H54 (cell line): ENCODE measurements at regions not wholly inside any gene's neighbourhood (a gene's known extent, or its start where the extent isn't known, plus 50 kb on each side); places are given as distances from the start of the nearest gene placed in this dataset.
"Not testable (repeated sequence)": the region's sequence is repeated elsewhere in the genome, so short reads cannot be mapped to it uniquely, and the experiment has no call there.

Source experiments
- DNase-seq: peaks from one replicate; pipeline ENCODE4 v3.0.0; 2011; ENCODE audit warnings: low spot score, mixed read lengths; ENCODE audit not compliant: insufficient read length
- FAIRE-seq: peaks from 3 replicates; lab custom pipeline; 2011; peaks lifted over from hg19 to GRCh38; lab: Jason Lieb, UNC
- POLR2A ChIP-seq: IDR thresholded peaks from 2 replicates; pipeline ENCODE4 v1.6.1; 2011; ENCODE audit warnings: low read depth, mild to moderate bottlenecking, low read length

DNA sequence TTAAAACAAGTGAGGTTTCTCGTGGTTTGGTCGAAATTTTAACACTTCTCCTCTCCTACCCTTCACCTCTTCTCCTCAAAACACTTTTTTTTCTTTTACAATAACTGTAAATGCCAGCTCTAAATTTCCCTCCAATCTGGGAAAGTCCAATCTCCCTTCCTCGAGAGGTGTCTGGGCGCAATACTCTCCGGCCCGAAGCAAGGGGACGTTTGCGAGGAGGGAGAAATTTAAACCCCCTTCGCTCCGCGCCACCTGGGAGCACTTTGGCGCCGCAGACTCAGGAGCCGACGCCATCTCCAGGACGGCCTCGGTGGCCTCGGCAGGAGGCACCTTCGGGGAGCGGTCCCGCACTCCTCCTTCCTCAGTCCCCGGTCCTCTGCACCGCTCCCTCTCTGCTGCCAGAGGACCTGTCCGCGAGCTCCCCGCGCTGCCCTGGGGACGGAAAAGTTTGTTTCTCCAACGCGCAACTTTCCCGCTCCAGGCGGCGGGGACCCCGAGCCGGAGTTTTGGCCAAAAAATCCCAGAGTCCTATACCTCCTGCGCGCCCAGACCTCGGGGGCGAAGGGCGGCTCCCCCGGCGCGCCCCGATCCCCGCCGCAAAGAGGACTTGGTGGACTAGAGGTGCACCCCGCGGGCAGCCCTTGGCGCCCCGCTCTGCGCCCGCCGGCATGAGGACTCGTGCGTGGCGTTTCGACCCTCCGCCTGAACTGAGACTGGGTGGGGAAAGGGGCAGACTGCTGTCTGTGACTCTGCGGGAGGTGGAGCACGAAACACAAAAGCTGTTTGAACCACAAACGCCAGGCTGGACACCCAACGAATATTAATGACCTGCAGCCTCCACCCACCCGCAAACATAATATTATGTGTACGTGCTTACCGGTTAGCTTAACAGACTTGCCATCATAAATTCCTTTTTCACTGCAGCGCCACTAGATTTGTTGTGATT lies 95.2 kb upstream of the HMGA2 start:
- peak; percentile 95 for FAIRE-seq
- no peak for TF ChIP-seq POLR2A
- peak; percentile 41 for DNase-seq

DNA sequence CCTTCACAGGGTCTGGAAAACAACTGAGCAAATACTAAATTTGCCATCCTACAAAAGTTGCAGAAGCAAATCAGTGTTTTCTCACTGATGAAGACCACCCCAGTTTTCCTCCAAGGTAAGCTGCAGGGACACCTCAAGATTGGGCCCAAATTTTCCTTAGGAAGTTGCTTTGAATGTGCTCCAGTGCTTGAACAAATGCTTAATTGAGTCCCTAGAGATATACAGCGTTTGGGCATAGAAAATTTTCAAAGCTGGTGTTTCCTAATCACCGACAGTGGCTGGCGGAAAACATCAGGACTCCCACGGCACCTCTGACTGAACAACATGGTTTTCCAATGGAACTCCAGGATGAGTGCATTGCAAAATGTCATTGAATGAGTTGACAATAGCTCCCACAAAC lies 92.5 kb upstream of the HMGA2 start:
- TF ChIP-seq POLR2A: no peak
- DNase-seq (no peak), FAIRE-seq (no peak)

DNA sequence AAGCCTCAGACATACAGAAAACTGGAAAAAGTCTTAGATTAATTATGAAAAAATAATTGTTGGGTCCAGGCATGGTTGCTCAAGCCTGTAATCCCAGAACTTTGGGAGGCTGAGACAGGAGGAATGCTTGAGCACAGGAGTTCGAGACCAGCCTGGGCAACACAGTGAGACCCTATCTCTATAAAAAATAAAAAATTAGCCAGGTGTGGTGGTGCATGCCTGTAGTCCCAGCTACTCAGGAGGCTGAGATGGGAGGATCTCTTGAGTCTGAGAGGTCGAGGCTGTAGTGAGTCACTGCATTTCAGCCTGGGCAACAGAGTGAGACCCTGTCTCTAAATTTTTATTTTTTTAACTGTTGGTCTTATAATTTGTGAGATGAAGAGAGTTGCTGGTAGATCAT lies 90.6 kb upstream of the HMGA2 start:
- not testable (repeated sequence) for FAIRE-seq, DNase-seq

DNA sequence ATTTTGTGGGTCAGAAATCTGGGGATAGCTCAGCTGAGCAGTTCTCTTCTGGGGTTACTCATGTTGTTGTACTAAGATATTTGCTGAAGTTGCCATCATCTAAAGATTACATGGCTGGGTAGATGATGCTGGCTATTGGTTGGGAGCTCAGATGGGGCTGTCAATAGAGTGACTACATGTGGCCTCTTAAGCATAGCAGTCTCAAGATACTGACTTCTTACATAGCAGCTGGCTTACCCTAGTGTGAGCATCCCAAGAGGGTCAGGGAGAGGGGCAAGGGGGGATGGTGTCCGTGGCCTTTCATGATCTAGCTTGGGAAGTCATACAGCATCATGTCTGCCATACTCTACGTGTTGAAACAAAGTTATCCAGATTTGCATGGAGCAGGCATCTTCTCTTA lies 90.1 kb upstream of the HMGA2 start:
- DNase-seq (no peak), FAIRE-seq (no peak)
- no peak for TF ChIP-seq POLR2A

DNA sequence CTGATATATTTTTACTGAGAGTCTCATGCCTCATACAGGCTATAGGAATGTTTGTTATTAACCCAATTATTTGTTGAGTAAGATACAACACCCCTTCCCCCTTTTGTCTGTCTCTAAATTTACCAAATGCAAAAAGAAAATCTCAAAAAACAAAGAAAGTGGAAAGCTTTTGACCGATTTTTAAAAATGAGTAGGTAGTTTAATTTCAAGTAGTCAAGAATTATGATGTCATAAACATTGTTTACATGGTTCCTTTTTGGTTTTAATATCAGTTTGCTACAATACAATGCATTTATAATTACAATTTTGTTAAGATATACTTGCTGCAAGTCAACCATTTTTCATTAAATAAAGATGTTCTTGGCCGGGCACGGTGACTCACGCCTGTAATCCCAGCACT lies 84.7 kb upstream of the HMGA2 start:
- FAIRE-seq (no peak), DNase-seq (no peak)
- no peak for TF ChIP-seq POLR2A

- FAIRE-seq: no peak
- DNase-seq: no peak
Observed at GRCh38 chr12:65740506-65740872, 83.8 kb upstream of the HMGA2 start.

DNA sequence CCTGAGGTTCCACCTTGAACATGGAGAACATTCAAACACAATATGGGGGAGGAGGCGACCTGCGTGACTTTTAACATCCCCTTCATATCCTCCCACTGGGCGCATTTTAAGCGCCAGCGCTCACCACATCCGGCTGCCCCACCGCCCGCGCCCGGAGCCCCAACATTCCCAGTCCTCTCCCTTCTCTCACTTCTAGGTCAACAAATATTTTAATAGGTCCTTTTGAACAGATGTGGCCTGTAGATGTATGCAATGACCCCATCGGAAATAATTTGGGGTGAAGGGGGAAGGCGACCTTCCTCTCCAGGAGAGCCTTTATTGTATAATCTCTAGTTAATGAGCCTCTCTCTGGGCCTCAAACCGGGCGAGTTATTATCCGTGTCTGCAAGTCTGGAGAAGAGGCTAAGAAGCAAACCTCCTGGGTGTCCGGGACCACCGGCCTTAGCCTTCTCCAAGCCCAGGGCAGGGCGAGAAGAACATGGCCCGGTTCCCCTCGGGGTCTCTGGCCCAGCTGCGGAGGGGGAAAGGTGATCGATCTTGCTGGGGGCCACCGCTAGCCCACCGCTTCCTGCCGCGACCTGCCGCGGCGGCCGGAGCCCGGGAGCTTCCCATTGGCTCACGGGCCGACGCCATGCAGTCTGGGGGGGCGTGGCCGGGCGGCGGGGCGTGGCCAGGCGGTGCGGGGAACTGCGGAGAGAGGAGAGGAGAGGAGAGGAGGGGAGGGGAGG lies 83.2 kb upstream of the HMGA2 start:
- peak; percentile 83 for DNase-seq
- TF ChIP-seq POLR2A: no peak
- FAIRE-seq: no peak

More at GRCh38 chr12:65740506-65740872, 83.8 kb upstream of the HMGA2 start:
- TF ChIP-seq POLR2A: no peak

GRCh38 chr12:65741656-65742017 lies 82.6 kb upstream of the HMGA2 start:
- no peak for FAIRE-seq
- TF ChIP-seq POLR2A: no peak
- DNase-seq: peak; percentile 56

DNA sequence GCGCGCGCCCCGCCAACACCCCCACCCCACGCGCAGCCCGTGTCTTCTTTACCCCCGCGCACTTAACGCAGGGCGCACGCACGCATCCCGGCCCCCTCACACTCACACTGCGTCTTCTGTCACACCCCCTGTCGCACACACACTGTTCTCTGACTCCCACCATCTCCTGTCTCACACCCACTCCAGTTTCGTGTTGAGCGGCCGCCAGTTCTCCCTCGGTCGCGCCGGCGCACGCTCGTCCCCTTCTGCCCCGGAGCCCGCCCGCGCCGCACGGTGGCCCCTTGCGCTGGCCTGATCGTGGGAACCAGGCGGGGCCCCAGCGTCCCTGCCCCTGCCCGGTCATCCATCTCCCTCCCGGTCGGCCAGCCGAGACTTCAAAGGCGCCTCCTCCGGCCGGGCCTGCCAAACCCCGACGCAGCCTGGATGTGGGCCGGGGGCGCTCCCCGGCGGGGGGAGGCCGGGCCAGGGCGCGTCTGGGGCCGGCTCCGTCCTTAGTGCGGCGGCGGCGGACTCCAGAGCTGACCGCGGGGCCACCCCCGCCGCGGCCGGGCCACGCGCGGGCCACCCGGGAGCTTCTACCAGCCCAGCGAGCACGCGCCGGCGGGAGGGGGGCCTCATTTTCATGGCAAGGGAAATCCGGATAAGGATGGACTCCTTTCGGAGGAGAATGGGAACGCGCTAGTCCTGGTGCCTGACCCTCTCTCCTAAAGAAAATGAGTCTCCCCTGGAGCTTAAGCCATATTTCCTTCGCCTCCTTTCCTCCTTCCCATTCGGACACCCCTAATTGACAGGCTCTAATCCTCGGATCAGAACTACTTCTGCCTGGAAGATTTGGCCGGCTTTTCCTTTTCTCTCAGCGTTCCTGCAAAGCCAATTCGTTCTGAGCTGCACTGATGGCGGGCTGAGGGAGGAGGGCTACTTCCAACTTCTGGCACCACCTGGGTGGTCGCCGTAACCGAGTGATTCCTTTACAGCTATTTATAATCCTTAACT lies 82.0 kb upstream of the HMGA2 start:
- no peak for TF ChIP-seq POLR2A
- DNase-seq (peak; percentile 42), FAIRE-seq (no peak)

DNA sequence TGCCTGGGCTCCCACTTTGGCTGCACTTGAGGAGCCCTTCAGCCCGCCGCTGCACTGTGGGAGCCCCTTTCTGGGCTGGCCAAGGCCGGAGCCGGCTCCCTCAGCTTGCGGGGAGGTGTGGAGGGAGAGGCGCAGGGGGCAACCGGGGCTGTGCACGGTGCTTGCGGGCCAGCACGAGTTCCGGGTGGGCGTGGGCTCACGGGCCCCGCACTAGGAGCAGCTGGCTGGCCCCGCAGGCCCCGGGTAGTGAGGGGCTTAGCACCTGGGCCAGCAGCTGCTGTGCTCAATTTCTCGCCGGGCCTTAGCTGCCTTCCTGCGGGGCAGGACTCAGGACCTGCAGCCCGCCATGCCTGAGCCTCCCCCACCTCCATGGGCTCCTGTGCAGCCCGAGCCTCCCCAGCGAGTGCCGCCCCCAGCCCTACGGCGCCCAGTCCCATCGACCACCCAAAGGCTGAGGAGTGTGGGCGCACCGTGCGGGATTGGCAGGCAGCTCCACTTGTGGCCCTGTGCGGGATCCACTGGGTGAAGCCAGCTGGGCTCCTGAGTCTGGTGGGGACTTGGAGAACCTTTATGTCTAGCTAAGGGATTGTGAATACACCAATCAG lies 79.9 kb upstream of the HMGA2 start:
- FAIRE-seq, DNase-seq: not testable (repeated sequence)

DNA sequence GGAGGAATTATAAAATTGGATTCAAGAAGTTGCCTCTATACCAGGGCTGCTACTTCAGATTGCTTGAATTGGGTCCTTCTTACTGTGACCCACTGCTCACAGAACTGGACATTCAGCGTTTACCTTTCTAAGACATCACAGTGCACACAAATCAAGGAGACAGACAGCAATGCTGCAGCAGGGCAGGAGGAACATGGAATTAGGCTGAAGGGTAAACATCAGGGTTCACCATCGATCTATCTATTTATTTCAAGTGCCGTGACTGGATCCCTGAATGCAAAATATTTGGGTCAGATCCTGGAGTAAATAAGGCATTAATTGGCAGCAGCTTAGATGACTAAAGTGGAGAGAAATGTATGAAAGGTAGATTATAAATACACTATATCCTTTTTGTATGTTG lies 76.9 kb upstream of the HMGA2 start:
- no peak for TF ChIP-seq POLR2A
- no peak for FAIRE-seq
- DNase-seq: no peak

GRCh38 chr12:65748332-65748731 lies 76.0 kb upstream of the HMGA2 start:
- no peak for DNase-seq
- no peak for TF ChIP-seq POLR2A
- no peak for FAIRE-seq

- FAIRE-seq (no peak), DNase-seq (no peak)
- no peak for TF ChIP-seq POLR2A
Observed at GRCh38 chr12:65754290-65754689, 70.0 kb upstream of the HMGA2 start.
